ENCODE measurements at regions not wholly inside any gene's neighbourhood (a gene's known extent, or its start where the extent isn't known, plus 50 kb on each side); places are given as distances from the start of the nearest gene placed in this dataset.

- H3K27me3 ChIP-seq = no peaks in the 10 kb centered on the region
- no peak for DNase-seq
- intact Hi-C loops (cut with DNase I) = no loop called here
- TF ChIP-seq CTCF (IDR thresholded peaks at IDR 0.05) (no peak), POLR2A (IDR thresholded peaks at IDR 0.05) (no peak)
- peaks cover 0 to 30% (median 0%) of the 10 kb centered on the region in 3 donors for H3K36me3 ChIP-seq
- WGBS, 2 donors = 82 to 91% methylated on average over 7 of the region's 7 CpGs
- no peaks in the 10 kb centered on the region for H3K4me1 ChIP-seq
- no peak overlapping the region for H3K4me3 ChIP-seq
- H3K27ac ChIP-seq = no peak overlapping the region
- H3K9me3 ChIP-seq = no peaks in the 10 kb centered on the region
Observed at GRCh38 chr7:66423729-66424128, 205.0 kb upstream of the KCTD7 start.

GRCh38 chr7:66426332-66426731 is 202.3 kb upstream of the KCTD7 start:
- intact Hi-C loops (cut with DNase I) = no loop called here
- no peak for TF ChIP-seq POLR2A (IDR thresholded peaks at IDR 0.05)
- no peak for TF ChIP-seq CTCF (IDR thresholded peaks at IDR 0.05)
- WGBS, 2 donors = 75 to 93% methylated on average over 5 of the region's 6 CpGs

GRCh38 chr7:66426996-66427395 is 201.7 kb upstream of the KCTD7 start:
- Histone ChIP-seq H3K36me3 (peaks cover 0 to 37% (median 0%) of the 10 kb centered on the region in 3 donors), H3K4me1 (no peaks in the 10 kb centered on the region), H3K4me3 (no peak overlapping the region), H3K27ac (no peak overlapping the region), H3K27me3 (no peaks in the 10 kb centered on the region), H3K9me3 (no peaks in the 10 kb centered on the region)
- no peak for DNase-seq
- TF ChIP-seq CTCF (IDR thresholded peaks at IDR 0.05) (no peak), POLR2A (IDR thresholded peaks at IDR 0.05) (no peak)
- intact Hi-C loops (cut with DNase I) = no loop called here
- 84 to 91% methylated on average over 5 of the region's 5 CpGs for WGBS, 2 donors

More at GRCh38 chr7:66426332-66426731, 202.3 kb upstream of the KCTD7 start:
- Histone ChIP-seq H3K36me3 (peaks cover 0 to 37% (median 0%) of the 10 kb centered on the region in 3 donors), H3K27me3 (no peaks in the 10 kb centered on the region), H3K4me3 (no peak overlapping the region), H3K4me1 (no peaks in the 10 kb centered on the region), H3K9me3 (no peaks in the 10 kb centered on the region), H3K27ac (no peak overlapping the region)
- no peak for DNase-seq

- intact Hi-C loops (cut with DNase I) = no loop called here
- Histone ChIP-seq H3K36me3 (peaks cover 0 to 37% (median 0%) of the 10 kb centered on the region in 3 donors), H3K27ac (no peak overlapping the region), H3K4me1 (no peaks in the 10 kb centered on the region), H3K27me3 (no peaks in the 10 kb centered on the region), H3K9me3 (no peaks in the 10 kb centered on the region), H3K4me3 (no peak overlapping the region)
- WGBS, 2 donors = 90 to 95% methylated on average over 7 of the region's 7 CpGs
- TF ChIP-seq POLR2A (IDR thresholded peaks at IDR 0.05) = no peak
- TF ChIP-seq CTCF (IDR thresholded peaks at IDR 0.05) = no peak
- DNase-seq = no peak
Observed at GRCh38 chr7:66427956-66428355, 200.7 kb upstream of the KCTD7 start.

- Histone ChIP-seq H3K36me3 (peaks cover 0 to 29% (median 0%) of the 10 kb centered on the region in 3 donors), H3K9me3 (no peaks in the 10 kb centered on the region), H3K4me1 (no peaks in the 10 kb centered on the region), H3K27ac (no peak overlapping the region), H3K27me3 (no peaks in the 10 kb centered on the region), H3K4me3 (no peak overlapping the region)
- 83 to 91% methylated on average over 1 to 3 of the region's 4 CpGs for WGBS, 2 donors
- intact Hi-C loops (cut with DNase I) = no loop called here
- no peak for TF ChIP-seq CTCF (IDR thresholded peaks at IDR 0.05)
- TF ChIP-seq POLR2A (IDR thresholded peaks at IDR 0.05) = no peak
- no peak for DNase-seq
Observed at GRCh38 chr7:66429498-66430163, 199.1 kb upstream of the KCTD7 start.
